ENCODE measurements at regions not wholly inside any gene's neighbourhood (a gene's known extent, or its start where the extent isn't known, plus 50 kb on each side); places are given as distances from the start of the nearest gene placed in this dataset.

GRCh38 chr15:59931646-59932261 is 72.4 kb upstream of the FOXB1 start (continued):
- TF ChIP-seq IKZF1 (IDR thresholded peaks at IDR 0.05) (no peak), NRL (CRISPR knock-in tag; IDR thresholded peaks at IDR 0.05; ENCODE audit: borderline replicate concordance) (no peak), NFE2L2 (IDR thresholded peaks at IDR 0.05; ENCODE audit: low read length) (no peak), ZNF605 (CRISPR knock-in tag; IDR thresholded peaks at IDR 0.05) (no peak), ZNF891 (CRISPR knock-in tag; IDR thresholded peaks at IDR 0.05) (no peak), ZNF552 (CRISPR knock-in tag; IDR thresholded peaks at IDR 0.05; ENCODE audit: borderline replicate concordance) (no peak), BATF2 (CRISPR knock-in tag; IDR thresholded peaks at IDR 0.05) (no peak)

GRCh38 chr15:59924812-59925522 is 79.1 kb upstream of the FOXB1 start:
- no peak overlapping the region for H3K9ac ChIP-seq (ENCODE audit: insufficient read depth, low read depth, low read length)
- ChIA-PET CTCF (ENCODE audit: low intra/inter-chr PET ratio, low total read pairs) (no interaction called here), POLR2A (no interaction called here)
- no peak overlapping the region for H3K4me2 ChIP-seq (ENCODE audit: low read depth, low read length)
- no peak overlapping the region for H3K4me3 ChIP-seq (replicated peaks in 1 of 3; ENCODE audit: insufficient read depth in 1 of 3, low read depth in 2 of 3, low read length in 3 of 3)
- H3K9me3 ChIP-seq (ENCODE audit: low read length): no peaks in the 10 kb centered on the region
- BruUV-seq (replicated peaks): no TSS peak
- H3K79me2 ChIP-seq (ENCODE audit: insufficient read depth, low read length): no peaks in the 10 kb centered on the region
- 18% methylated on average over 8 of the region's 8 CpGs for WGBS (ENCODE audit: low lambda C conversion rate)
- no peaks in the 10 kb centered on the region for H3K36me3 ChIP-seq (replicated peaks in 1 of 2; ENCODE audit: control insufficient read depth in 1 of 2, insufficient read depth in 2 of 2, low read length in 2 of 2)
- FAIRE-seq: no peak
- DNase-seq (ENCODE audit: low spot score): no peak
- H3K27me3 ChIP-seq (ENCODE audit: control insufficient read depth in 1 of 2, insufficient read depth in 2 of 2, low read length in 2 of 2): peaks cover 0 to 6% of the 10 kb centered on the region in 2 experiments; a peak in 2 of 5 replicates
- no peak for ATAC-seq
- no peak overlapping the region for H2AFZ ChIP-seq (ENCODE audit: low read length)
- in situ Hi-C loops (cut with HindIII; ENCODE audit: extremely low pct_ligation_motif_present, low pct_unique_long_range_greater_than_20kb) (no loop called here), intact Hi-C loops (cut with micrococcal nuclease; ENCODE audit: unreplicated experiment) (no loop called here)
- TF ChIP-seq RBM22 (optimal IDR thresholded peaks at IDR 0.05; ENCODE audit: low read length) (no peak), ZNF562 (CRISPR knock-in tag; IDR thresholded peaks at IDR 0.05; ENCODE audit: borderline replicate concordance) (no peak), PHF20 (CRISPR knock-in tag; IDR thresholded peaks at IDR 0.05) (no peak), NFIC (IDR thresholded peaks at IDR 0.05; ENCODE audit: low read length) (no peak), ZNF136 (CRISPR knock-in tag; IDR thresholded peaks at IDR 0.05; ENCODE audit: low read depth) (no peak), MED13 (CRISPR knock-in tag; IDR thresholded peaks at IDR 0.05) (no peak), GMEB1 (CRISPR knock-in tag; IDR thresholded peaks at IDR 0.05; ENCODE audit: borderline replicate concordance) (no peak), ZEB1 (IDR thresholded peaks at IDR 0.05; ENCODE audit: insufficient replicate concordance, low read depth) (no peak), KLF12 (CRISPR knock-in tag; IDR thresholded peaks at IDR 0.05; ENCODE audit: borderline replicate concordance) (no peak), NRL (CRISPR knock-in tag; IDR thresholded peaks at IDR 0.05; ENCODE audit: borderline replicate concordance) (no peak), ZNF510 (CRISPR knock-in tag; IDR thresholded peaks at IDR 0.05; ENCODE audit: low read depth) (no peak), CBFB (CRISPR knock-in tag; IDR thresholded peaks at IDR 0.05) (no peak), ZNF75D (CRISPR knock-in tag; IDR thresholded peaks at IDR 0.05; ENCODE audit: borderline replicate concordance) (no peak)
- H4K20me1 ChIP-seq (ENCODE audit: insufficient read depth, low read length): no peaks in the 10 kb centered on the region
- no peak overlapping the region for H3K27ac ChIP-seq (ENCODE audit: extremely low read length, insufficient read depth, low read length)
- no peaks in the 10 kb centered on the region for H3K4me1 ChIP-seq (ENCODE audit: insufficient read depth, low read length)
